HG02884 (cell line): ENCODE measurements at regions not wholly inside any gene's neighbourhood (a gene's known extent, or its start where the extent isn't known, plus 50 kb on each side); places are given as distances from the start of the nearest gene placed in this dataset.

Experiments
- ATAC-seq: cut with Tn5 transposase; IDR thresholded peaks from one replicate; pipeline ENCODE4 v1.9.1; 2021; ENCODE audit warnings: mild to moderate bottlenecking, moderate library complexity; ENCODE audit not compliant: unreplicated experiment

GRCh38 chr12:66066137-66066928, 64.2 kb downstream of the LLPH start:
- ATAC-seq, result peak; percentile 71

- no peak for ATAC-seq
Observed at GRCh38 chr12:66065641-66066136, 64.9 kb downstream of the LLPH start.

GRCh38 chr12:66065150-66065549, 65.4 kb downstream of the LLPH start:
- no peak for ATAC-seq

GRCh38 chr12:66063916-66064315, 66.6 kb downstream of the LLPH start:
- no peak for ATAC-seq

GRCh38 chr12:66062290-66062625, 68.3 kb downstream of the LLPH start:
- ATAC-seq, result no peak

- no peak for ATAC-seq
Observed at GRCh38 chr12:66061557-66062289, 68.8 kb downstream of the LLPH start.

- no peak for ATAC-seq
Observed at GRCh38 chr12:66061076-66061475, 69.5 kb downstream of the LLPH start.

- ATAC-seq, result no peak
Observed at GRCh38 chr12:66060163-66060907, 70.2 kb downstream of the LLPH start.

GRCh38 chr12:66059666-66060065, 70.9 kb downstream of the LLPH start:
- ATAC-seq, result no peak

- ATAC-seq, result peak; percentile 29
Observed at GRCh38 chr12:66058554-66058953, 72.0 kb downstream of the LLPH start.

- peak; percentile 91 for ATAC-seq
Observed at GRCh38 chr12:66055837-66056319, 74.7 kb downstream of the LLPH start.

GRCh38 chr12:66052988-66053615, 77.4 kb downstream of the LLPH start:
- no peak for ATAC-seq

- ATAC-seq, result no peak
Observed at GRCh38 chr12:66051361-66051760, 79.2 kb downstream of the LLPH start.

GRCh38 chr12:66050610-66051009, 79.9 kb downstream of the LLPH start:
- ATAC-seq, result peak; percentile 39

- no peak for ATAC-seq
Observed at GRCh38 chr12:66050283-66050576, 80.3 kb downstream of the LLPH start.

GRCh38 chr12:66049538-66050282, 80.8 kb downstream of the LLPH start:
- ATAC-seq, result no peak

GRCh38 chr12:66048835-66049537, 81.6 kb downstream of the LLPH start:
- ATAC-seq, result no peak

- ATAC-seq, result no peak
Observed at GRCh38 chr12:66048218-66048834, 82.2 kb downstream of the LLPH start.

GRCh38 chr12:66047411-66048021, 83.0 kb downstream of the LLPH start:
- peak; percentile 92 for ATAC-seq
